Neural cell (in vitro differentiated cells): ENCODE measurements at regions not wholly inside any gene's neighbourhood (a gene's known extent, or its start where the extent isn't known, plus 50 kb on each side); places are given as distances from the start of the nearest gene placed in this dataset.

Source experiments
- H2AFZ ChIP-seq: fragments of 200-600, 300-800 bp; sonication (generic), shearing (Covaris generic); 2 replicates; pipeline ENCODE4 v1.6.0; 2014; ENCODE audit warnings: low read depth, mild to moderate bottlenecking, antibody characterized with exemption, low read length, moderate library complexity
- H3F3A ChIP-seq: fragments of 200-600 bp; shearing (Covaris generic); 2 replicates; pipeline ENCODE4 v1.6.1; 2016; ENCODE audit warnings: mild to moderate bottlenecking, moderate library complexity, mixed read lengths, antibody characterized with exemption, low read length; ENCODE audit not compliant: insufficient read depth, poor library complexity, severe bottlenecking
- H3K27ac ChIP-seq: fragments of 200-600, 300-800 bp; sonication (generic), shearing (Covaris generic); 2 replicates; pipeline ENCODE4 v1.5.1; 2014; ENCODE audit warnings: mild to moderate bottlenecking, low read length, moderate library complexity
- H3K27me3 ChIP-seq: fragments of 300-800, 200-600 bp; sonication (generic), shearing (Covaris generic); 2 replicates; pipeline ENCODE4 v1.6.0; 2014; ENCODE audit warnings: mild to moderate bottlenecking, low read depth, low read length, moderate library complexity; ENCODE audit not compliant: insufficient read depth
- H3K36me3 ChIP-seq: fragments of 300-800, 200-600 bp; sonication (generic), shearing (Covaris generic); 2 replicates; pipeline ENCODE4 v1.5.1; 2014; ENCODE audit warnings: mild to moderate bottlenecking, antibody characterized with exemption, low read length, moderate library complexity; ENCODE audit not compliant: insufficient read depth
- H3K4me2 ChIP-seq: fragments of 300-800, 200-600 bp; sonication (generic), shearing (Covaris generic); 2 replicates; pipeline ENCODE4 v1.6.0; 2014; ENCODE audit warnings: mild to moderate bottlenecking, low read length
- H3K4me3 ChIP-seq: fragments of 300-800, 200-600 bp; sonication (generic), shearing (Covaris generic); 2 replicates; pipeline ENCODE4 v1.5.1; 2014; ENCODE audit warnings: mild to moderate bottlenecking, low read length, moderate library complexity
- H3K79me2 ChIP-seq: fragments of 200-600 bp; shearing (Covaris generic); replicated peaks from 2 replicates; pipeline ENCODE4 v1.6.0; 2014; ENCODE audit warnings: mild to moderate bottlenecking, low read length, moderate library complexity; ENCODE audit not compliant: insufficient read depth
- H3K9ac ChIP-seq: fragments of 300-800, 200-600 bp; sonication (generic), shearing (Covaris generic); 2 replicates; pipeline ENCODE4 v1.6.1; 2016; ENCODE audit warnings: mild to moderate bottlenecking, low read length, mixed read lengths
- H3K9me2 ChIP-seq: fragments of 200-600 bp; shearing (Covaris generic); 2 replicates; pipeline ENCODE4 v1.6.1; 2016; ENCODE audit warnings: mild to moderate bottlenecking, low read length, mixed read lengths; ENCODE audit not compliant: insufficient read depth
- H3K9me3 ChIP-seq: fragments of 200-600, 300-800 bp; sonication (generic), shearing (Covaris generic); 2 replicates; pipeline ENCODE4 v1.6.1; 2016; ENCODE audit warnings: mild to moderate bottlenecking, mixed run types, low read length, moderate library complexity, mixed read lengths
- H4K20me1 ChIP-seq: fragments of 200-600 bp; shearing (Covaris generic); 2 replicates; pipeline ENCODE4 v1.6.1; 2016; ENCODE audit warnings: mild to moderate bottlenecking, mixed run types; ENCODE audit not compliant: insufficient read depth
- CTCF ChIP-seq: fragments of 450-650 bp; IDR thresholded peaks from 2 replicates; pipeline ENCODE4 v1.5.1; 2014; ENCODE audit warnings: antibody characterized with exemption, mild to moderate bottlenecking, moderate library complexity; ENCODE audit not compliant: poor library complexity, severe bottlenecking
- EP300 ChIP-seq: fragments of 450-650 bp; conservative IDR thresholded peaks from 2 replicates; pipeline ENCODE4 v1.6.1; 2014; ENCODE audit warnings: antibody characterized with exemption, mild to moderate bottlenecking, moderate library complexity; ENCODE audit not compliant: poor library complexity, severe bottlenecking
- EZH2 ChIP-seq: fragments of 200-600, 300-800 bp; shearing (Covaris generic), sonication (generic); IDR thresholded peaks from 2 replicates; pipeline ENCODE4 v1.6.1; 2014; ENCODE audit warnings: antibody characterized with exemption, low read length, borderline replicate concordance, mild to moderate bottlenecking; ENCODE audit not compliant: insufficient read depth, poor library complexity, severe bottlenecking
- MXI1 ChIP-seq: fragments of 450-650 bp; conservative IDR thresholded peaks from 2 replicates; pipeline ENCODE4 v1.6.1; 2014; ENCODE audit warnings: antibody characterized with exemption, mild to moderate bottlenecking; ENCODE audit not compliant: poor library complexity, severe bottlenecking
- POLR2AphosphoS5 ChIP-seq: IDR thresholded peaks from 2 replicates; pipeline ENCODE4 v1.6.1; 2012
- RAD21 ChIP-seq: fragments of 450-650 bp; conservative IDR thresholded peaks from 2 replicates; pipeline ENCODE4 v1.6.1; 2014; ENCODE audit warnings: antibody characterized with exemption, mild to moderate bottlenecking, moderate library complexity
- REST ChIP-seq: IDR thresholded peaks from 2 replicates; pipeline ENCODE4 v1.6.1; 2012; ENCODE audit warnings: borderline replicate concordance
- SMC3 ChIP-seq: fragments of 450-650 bp; conservative IDR thresholded peaks from 2 replicates; pipeline ENCODE4 v1.6.1; 2014; ENCODE audit warnings: antibody characterized with exemption, mild to moderate bottlenecking, moderate library complexity; ENCODE audit not compliant: poor library complexity
- TAF1 ChIP-seq: IDR thresholded peaks from 2 replicates; pipeline ENCODE4 v1.6.1; 2012; ENCODE audit warnings: low read depth

GRCh38 chr14:30159374-30159773 lies 231.7 kb upstream of the PRKD1 start:
- Histone ChIP-seq H3K27me3 (no peaks in the 10 kb centered on the region), H3K4me2 (no peak overlapping the region), H3K9me3 (no peaks in the 10 kb centered on the region), H4K20me1 (no peaks in the 10 kb centered on the region), H3K9me2 (no peaks in the 10 kb centered on the region), H3K4me3 (no peak overlapping the region), H3K79me2 (no peaks in the 10 kb centered on the region), H2AFZ (no peak overlapping the region), H3K27ac (no peak overlapping the region), H3F3A (no peaks in the 10 kb centered on the region), H3K36me3 (no peaks in the 10 kb centered on the region), H3K9ac (no peak overlapping the region)
- TF ChIP-seq EP300 (no peak), SMC3 (no peak)

- no peak overlapping the region for H3K4me2 ChIP-seq
- H3K9me3 ChIP-seq = no peaks in the 10 kb centered on the region
- H3K4me3 ChIP-seq = no peak overlapping the region
- no peaks in the 10 kb centered on the region for H3F3A ChIP-seq
- no peaks in the 10 kb centered on the region for H4K20me1 ChIP-seq
- no peak overlapping the region for H3K9ac ChIP-seq
- no peaks in the 10 kb centered on the region for H3K79me2 ChIP-seq
- no peaks in the 10 kb centered on the region for H3K27me3 ChIP-seq
- H3K36me3 ChIP-seq = no peaks in the 10 kb centered on the region
- H2AFZ ChIP-seq = no peak overlapping the region
- TF ChIP-seq CTCF (no peak), SMC3 (no peak), TAF1 (no peak), REST (no peak), EP300 (no peak), EZH2 (no peak), RAD21 (no peak), POLR2AphosphoS5 (no peak), MXI1 (no peak)
- no peak overlapping the region for H3K27ac ChIP-seq
- no peaks in the 10 kb centered on the region for H3K9me2 ChIP-seq
These were observed 233.0 kb upstream of the PRKD1 start for GRCh38 chr14:30160608-30161007.

- TF ChIP-seq TAF1 = no peak
- TF ChIP-seq EP300 = no peak
- no peak for TF ChIP-seq RAD21
- TF ChIP-seq REST = no peak
- TF ChIP-seq SMC3 = no peak
- TF ChIP-seq MXI1 = no peak
- TF ChIP-seq CTCF = no peak
- no peak for TF ChIP-seq EZH2
- no peak for TF ChIP-seq POLR2AphosphoS5
- H3K27ac ChIP-seq = no peak overlapping the region
- no peaks in the 10 kb centered on the region for H4K20me1 ChIP-seq
- no peak overlapping the region for H3K9ac ChIP-seq
- no peak overlapping the region for H2AFZ ChIP-seq
- no peaks in the 10 kb centered on the region for H3K36me3 ChIP-seq
- no peaks in the 10 kb centered on the region for H3K27me3 ChIP-seq
- H3K4me2 ChIP-seq = no peak overlapping the region
- no peaks in the 10 kb centered on the region for H3F3A ChIP-seq
- H3K79me2 ChIP-seq = no peaks in the 10 kb centered on the region
- H3K9me2 ChIP-seq = no peaks in the 10 kb centered on the region
- H3K4me3 ChIP-seq = no peak overlapping the region
- no peaks in the 10 kb centered on the region for H3K9me3 ChIP-seq
These were observed 234.4 kb upstream of the PRKD1 start for GRCh38 chr14:30162066-30162465.
